Ishikawa (cell line): ENCODE measurements at regions not wholly inside any gene's neighbourhood (a gene's known extent, or its start where the extent isn't known, plus 50 kb on each side); places are given as distances from the start of the nearest gene placed in this dataset.
A peak's percentile ranks its signal among the peaks of the same experiment; 100 is the strongest.

Experiments
- CREB1 ChIP-seq: IDR thresholded peaks from 2 replicates; pipeline ENCODE4 v1.6.1; 2012; ENCODE audit warnings: low read depth
- EP300 ChIP-seq: IDR thresholded peaks from 2 replicates; pipeline ENCODE4 v1.6.1; 2012; ENCODE audit warnings: borderline replicate concordance
- MAX ChIP-seq: IDR thresholded peaks from 2 replicates; pipeline ENCODE4 v1.6.1; 2012
- RAD21 ChIP-seq: IDR thresholded peaks from 2 replicates; pipeline ENCODE4 v1.6.1; 2012; ENCODE audit warnings: low read depth
- REST ChIP-seq: IDR thresholded peaks from 2 replicates; pipeline ENCODE4 v1.6.1; 2012; ENCODE audit warnings: low read depth, mild to moderate bottlenecking
- TAF1 ChIP-seq: IDR thresholded peaks from 2 replicates; pipeline ENCODE4 v1.6.1; 2012; ENCODE audit warnings: low read depth, mild to moderate bottlenecking
- USF1 ChIP-seq: IDR thresholded peaks from 2 replicates; pipeline ENCODE4 v1.6.1; 2012
- YY1 ChIP-seq: IDR thresholded peaks from 2 replicates; pipeline ENCODE4 v1.6.1; 2012; ENCODE audit warnings: low read depth

GRCh38 chr1:181424786-181425403 lies 58.4 kb upstream of the CACNA1E start:
- TF ChIP-seq EP300 (no peak), RAD21 (peak; percentile 91), REST (no peak), USF1 (no peak), YY1 (no peak), CREB1 (no peak), MAX (no peak), TAF1 (no peak)
